HG03342 (cell line): ENCODE measurements at regions not wholly inside any gene's neighbourhood (a gene's known extent, or its start where the extent isn't known, plus 50 kb on each side); places are given as distances from the start of the nearest gene placed in this dataset.
"Not testable (repeated sequence)": the region's sequence is repeated elsewhere in the genome, so short reads cannot be mapped to it uniquely, and the experiment has no call there.

Source experiments
- ATAC-seq: cut with Tn5 transposase; IDR thresholded peaks from one replicate; pipeline ENCODE4 v1.9.1; 2021; ENCODE audit warnings: mild to moderate bottlenecking, moderate library complexity; ENCODE audit not compliant: unreplicated experiment

- ATAC-seq = no peak
These were observed 185.6 kb downstream of the INSC start for GRCh38 chr11:15300341-15300740.

- no peak for ATAC-seq
These were observed 192.9 kb downstream of the INSC start for GRCh38 chr11:15307619-15308024.

- no peak for ATAC-seq
These were observed 194.1 kb downstream of the INSC start for GRCh38 chr11:15308840-15309239.

- no peak for ATAC-seq
These were observed 194.6 kb downstream of the INSC start for GRCh38 chr11:15309296-15309695.

GRCh38 chr11:15313862-15314261 is 199.1 kb downstream of the INSC start:
- no peak for ATAC-seq

GRCh38 chr11:15318814-15319213 is 204.1 kb downstream of the INSC start:
- no peak for ATAC-seq

GRCh38 chr11:15326520-15326919 is 211.8 kb downstream of the INSC start:
- no peak for ATAC-seq

GRCh38 chr11:15327786-15328231 is 213.1 kb downstream of the INSC start:
- ATAC-seq = no peak

GRCh38 chr11:15333407-15333806 is 218.7 kb downstream of the INSC start:
- ATAC-seq = no peak

- no peak for ATAC-seq
These were observed 220.0 kb downstream of the INSC start for GRCh38 chr11:15334766-15335165.

- ATAC-seq = no peak
These were observed 221.3 kb downstream of the INSC start for GRCh38 chr11:15336021-15336420.

- no peak for ATAC-seq
These were observed 224.6 kb downstream of the INSC start for GRCh38 chr11:15339302-15339701.

GRCh38 chr11:15341587-15341986 is 226.9 kb downstream of the INSC start:
- ATAC-seq = no peak

GRCh38 chr11:15342163-15342562 is 227.4 kb downstream of the INSC start:
- ATAC-seq = no peak

- no peak for ATAC-seq
These were observed 232.2 kb downstream of the INSC start for GRCh38 chr11:15346907-15347306.

- ATAC-seq = no peak
These were observed 233.4 kb downstream of the INSC start for GRCh38 chr11:15347969-15348734.

- ATAC-seq = no peak
These were observed 234.7 kb downstream of the INSC start for GRCh38 chr11:15349413-15349812.

- ATAC-seq = no peak
These were observed 246.6 kb downstream of the INSC start for GRCh38 chr11:15361316-15361715.

GRCh38 chr11:15365286-15365685 is 250.6 kb downstream of the INSC start:
- not testable (repeated sequence) for ATAC-seq

GRCh38 chr11:15367695-15368094 is 253.0 kb downstream of the INSC start:
- ATAC-seq = no peak

GRCh38 chr11:15370495-15371147 is 255.9 kb downstream of the INSC start:
- no peak for ATAC-seq

- no peak for ATAC-seq
These were observed 256.8 kb downstream of the INSC start for GRCh38 chr11:15371533-15371932.
